KMS-11 (cell line): ENCODE measurements at regions not wholly inside any gene's neighbourhood (a gene's known extent, or its start where the extent isn't known, plus 50 kb on each side); places are given as distances from the start of the nearest gene placed in this dataset.

ENCODE experiments used
- H2AFZ ChIP-seq: fragments of 200-600 bp; sonication (generic); 2 replicates; pipeline ENCODE4 v1.6.1; 2016; ENCODE audit warnings: antibody characterized with exemption, mixed run types, low read depth
- H3K27ac ChIP-seq: fragments of 200-600 bp; sonication (generic); 2 replicates; pipeline ENCODE4 v1.6.1; 2016; ENCODE audit warnings: mild to moderate bottlenecking, mixed run types
- H3K27me3 ChIP-seq: fragments of 200-600 bp; sonication (generic); 2 replicates; pipeline ENCODE4 v1.6.1; 2017; ENCODE audit warnings: mild to moderate bottlenecking, low read depth, mixed run types, moderate library complexity; ENCODE audit not compliant: insufficient read depth
- H3K36me3 ChIP-seq: fragments of 200-600 bp; sonication (generic); 2 replicates; pipeline ENCODE4 v1.6.1; 2017; ENCODE audit warnings: mild to moderate bottlenecking, mixed run types; ENCODE audit not compliant: insufficient read depth
- H3K4me1 ChIP-seq: fragments of 200-600 bp; sonication (generic); 2 replicates; pipeline ENCODE4 v1.6.1; 2016; ENCODE audit warnings: mild to moderate bottlenecking, low read depth, mixed run types; ENCODE audit not compliant: poor library complexity, severe bottlenecking
- H3K4me2 ChIP-seq: fragments of 200-600 bp; sonication (generic); 2 replicates; pipeline ENCODE4 v1.7.0; 2016; ENCODE audit warnings: mild to moderate bottlenecking, mixed run types
- H3K4me3 ChIP-seq: fragments of 200-600 bp; sonication (generic); IDR thresholded peaks from 2 replicates; pipeline ENCODE4 v1.6.1; 2017; ENCODE audit warnings: low read depth, low read length, mixed read lengths; ENCODE audit not compliant: insufficient read depth
- H3K79me2 ChIP-seq: fragments of 200-600 bp; sonication (generic); 2 replicates; pipeline ENCODE4 v1.6.1; 2016; ENCODE audit warnings: low read depth, mixed run types; ENCODE audit not compliant: insufficient read depth
- H3K9ac ChIP-seq: fragments of 200-600 bp; sonication (generic); 2 replicates; pipeline ENCODE4 v1.6.1; 2016; ENCODE audit warnings: mild to moderate bottlenecking, mixed run types
- H4K20me1 ChIP-seq: fragments of 200-600 bp; sonication (generic); 2 replicates; pipeline ENCODE4 v1.6.1; 2016; ENCODE audit warnings: mild to moderate bottlenecking, mixed run types; ENCODE audit not compliant: insufficient read depth
- CTCF ChIP-seq: fragments of 200-600 bp; sonication (generic); conservative IDR thresholded peaks from 2 replicates; pipeline ENCODE4 v1.6.1; 2017; ENCODE audit warnings: low read depth, mild to moderate bottlenecking, antibody characterized with exemption, low read length, moderate library complexity, mixed read lengths

GRCh38 chr2:2746731-2747130 is 415.7 kb upstream of the MYT1L start:
- no peaks in the 10 kb centered on the region for H4K20me1 ChIP-seq
- no peaks in the 10 kb centered on the region for H3K79me2 ChIP-seq
- no peaks in the 10 kb centered on the region for H3K27me3 ChIP-seq
- no peak for TF ChIP-seq CTCF
- H3K4me2 ChIP-seq, result no peak overlapping the region
- no peaks in the 10 kb centered on the region for H3K4me1 ChIP-seq
- H3K27ac ChIP-seq, result no peak overlapping the region
- H3K36me3 ChIP-seq, result no peaks in the 10 kb centered on the region
- H3K9ac ChIP-seq, result no peak overlapping the region
- no peak overlapping the region for H2AFZ ChIP-seq
- no peak overlapping the region for H3K4me3 ChIP-seq

- Histone ChIP-seq H3K27me3 (no peaks in the 10 kb centered on the region), H3K4me3 (no peak overlapping the region), H2AFZ (no peak overlapping the region), H3K79me2 (no peaks in the 10 kb centered on the region), H3K36me3 (no peaks in the 10 kb centered on the region), H4K20me1 (no peaks in the 10 kb centered on the region), H3K27ac (no peak overlapping the region), H3K9ac (no peak overlapping the region), H3K4me1 (no peaks in the 10 kb centered on the region), H3K4me2 (no peak overlapping the region)
- TF ChIP-seq CTCF, result no peak
Measured at GRCh38 chr2:2744958-2745715, 414.1 kb upstream of the MYT1L start.

GRCh38 chr2:2744107-2744506 is 413.0 kb upstream of the MYT1L start:
- Histone ChIP-seq H3K4me1 (no peaks in the 10 kb centered on the region), H3K79me2 (no peaks in the 10 kb centered on the region), H3K27ac (no peak overlapping the region), H2AFZ (no peak overlapping the region), H3K4me3 (no peak overlapping the region), H4K20me1 (no peaks in the 10 kb centered on the region), H3K36me3 (no peaks in the 10 kb centered on the region), H3K27me3 (no peaks in the 10 kb centered on the region), H3K9ac (no peak overlapping the region), H3K4me2 (no peak overlapping the region)
- TF ChIP-seq CTCF, result no peak

GRCh38 chr2:2743164-2743571 is 412.1 kb upstream of the MYT1L start:
- Histone ChIP-seq H3K79me2 (no peaks in the 10 kb centered on the region), H3K4me2 (no peak overlapping the region), H3K4me1 (no peaks in the 10 kb centered on the region), H3K9ac (no peak overlapping the region), H3K27me3 (no peaks in the 10 kb centered on the region), H3K4me3 (no peak overlapping the region), H2AFZ (no peak overlapping the region), H4K20me1 (no peaks in the 10 kb centered on the region), H3K27ac (no peak overlapping the region), H3K36me3 (no peaks in the 10 kb centered on the region)
- TF ChIP-seq CTCF, result no peak
